ENCODE measurements at regions not wholly inside any gene's neighbourhood (a gene's known extent, or its start where the extent isn't known, plus 50 kb on each side); places are given as distances from the start of the nearest gene placed in this dataset.

DNA sequence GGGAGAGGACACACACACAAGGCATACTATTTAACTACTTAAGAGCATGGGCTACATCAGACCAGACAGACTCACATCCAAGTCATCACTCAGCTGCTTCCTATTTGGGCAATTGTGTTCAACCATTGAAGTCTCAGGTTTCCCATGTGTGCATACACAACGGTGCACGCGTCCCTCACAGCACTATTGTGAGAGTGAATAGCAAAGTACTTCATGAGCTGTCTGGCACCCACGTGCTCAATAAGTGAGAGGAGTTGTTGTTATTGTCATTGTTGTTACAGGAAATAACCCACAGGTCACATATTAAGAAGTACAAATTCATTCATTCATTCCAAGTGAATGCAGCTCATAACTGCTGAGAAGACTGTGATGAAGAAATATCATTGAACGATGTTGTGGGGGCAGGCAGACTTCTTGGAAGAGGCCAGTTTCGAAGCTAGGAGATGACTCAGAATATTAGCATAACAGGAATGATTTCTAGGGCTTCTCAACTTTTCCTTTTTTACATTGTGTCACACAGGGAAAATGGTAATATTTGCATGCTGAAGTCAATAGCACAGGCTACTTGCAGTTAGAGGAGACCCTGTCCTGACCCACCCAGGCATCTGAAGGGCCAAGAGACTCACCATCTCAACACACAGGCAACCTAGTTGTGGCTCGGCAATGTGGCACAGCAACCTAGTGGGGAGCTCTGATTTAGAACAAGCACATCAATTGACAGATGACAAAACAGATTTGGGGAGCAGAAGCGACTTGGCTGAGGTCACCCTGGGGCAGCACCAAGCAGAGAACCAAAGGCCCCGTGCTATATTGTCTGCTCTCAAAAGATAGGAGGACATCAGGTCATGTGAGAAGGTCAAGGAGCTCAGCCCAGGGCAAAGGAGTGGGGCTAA is 606.0 kb downstream of the BUD13 start:
- H3K9me2 ChIP-seq (replicated peaks; ENCODE audit: control insufficient read depth, low read length): no peaks in the 10 kb centered on the region
- no peaks in the 10 kb centered on the region for H3F3A ChIP-seq (ENCODE audit: control insufficient read depth, insufficient read depth)
- no peaks in the 10 kb centered on the region for H3K9me3 ChIP-seq (ENCODE audit: control insufficient read depth, insufficient read depth, low read length)
- no peak overlapping the region for H3K4me2 ChIP-seq (ENCODE audit: low read length)
- TF ChIP-seq EZH2phosphoT487 (IDR thresholded peaks at IDR 0.05; ENCODE audit: borderline replicate concordance, low read length): no peak
- TF ChIP-seq, protein P1, sequence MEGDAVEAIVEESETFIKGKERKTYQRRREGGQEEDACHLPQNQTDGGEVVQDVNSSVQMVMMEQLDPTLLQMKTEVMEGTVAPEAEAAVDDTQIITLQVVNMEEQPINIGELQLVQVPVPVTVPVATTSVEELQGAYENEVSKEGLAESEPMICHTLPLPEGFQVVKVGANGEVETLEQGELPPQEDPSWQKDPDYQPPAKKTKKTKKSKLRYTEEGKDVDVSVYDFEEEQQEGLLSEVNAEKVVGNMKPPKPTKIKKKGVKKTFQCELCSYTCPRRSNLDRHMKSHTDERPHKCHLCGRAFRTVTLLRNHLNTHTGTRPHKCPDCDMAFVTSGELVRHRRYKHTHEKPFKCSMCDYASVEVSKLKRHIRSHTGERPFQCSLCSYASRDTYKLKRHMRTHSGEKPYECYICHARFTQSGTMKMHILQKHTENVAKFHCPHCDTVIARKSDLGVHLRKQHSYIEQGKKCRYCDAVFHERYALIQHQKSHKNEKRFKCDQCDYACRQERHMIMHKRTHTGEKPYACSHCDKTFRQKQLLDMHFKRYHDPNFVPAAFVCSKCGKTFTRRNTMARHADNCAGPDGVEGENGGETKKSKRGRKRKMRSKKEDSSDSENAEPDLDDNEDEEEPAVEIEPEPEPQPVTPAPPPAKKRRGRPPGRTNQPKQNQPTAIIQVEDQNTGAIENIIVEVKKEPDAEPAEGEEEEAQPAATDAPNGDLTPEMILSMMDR (IDR thresholded peaks at IDR 0.05; ENCODE audit: low read depth, low read length, poor library complexity, severe bottlenecking): no peak
- H3K4me1 ChIP-seq (ENCODE audit: control insufficient read depth, low read length): no peaks in the 10 kb centered on the region
- H3K27me3 ChIP-seq (ENCODE audit: control insufficient read depth, low read length): peaks cover 12% of the 10 kb centered on the region
- H3K79me2 ChIP-seq (ENCODE audit: control insufficient read depth, low read length): no peaks in the 10 kb centered on the region
- no peak overlapping the region for H3K4me3 ChIP-seq (ENCODE audit: low read length)
- H4K20me1 ChIP-seq (ENCODE audit: control insufficient read depth, insufficient read depth, low read depth, low read length): no peaks in the 10 kb centered on the region
- H3K36me3 ChIP-seq (ENCODE audit: control insufficient read depth, low read length): no peaks in the 10 kb centered on the region
- H3K27ac ChIP-seq (ENCODE audit: low read depth, low read length): no peak overlapping the region

DNA sequence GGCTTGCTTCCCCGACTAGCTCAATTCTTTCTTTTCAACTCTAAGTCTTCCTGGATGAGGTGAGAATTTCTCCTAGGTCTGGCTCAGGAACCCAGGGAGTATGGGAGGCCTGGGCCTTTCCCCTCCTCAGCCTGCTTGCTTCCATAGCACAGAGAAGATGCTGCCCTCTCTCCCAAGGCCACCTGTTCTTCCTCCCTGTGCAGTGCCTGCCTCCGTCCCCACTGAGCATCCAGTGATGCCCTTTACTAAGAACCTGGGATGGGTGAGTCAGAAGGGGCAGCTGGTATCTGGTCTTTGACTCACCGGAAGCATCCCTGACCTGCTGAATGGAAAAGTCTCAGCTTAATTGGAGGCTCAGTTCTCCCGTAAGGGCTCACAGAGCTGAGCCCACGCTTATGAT is 607.9 kb downstream of the BUD13 start:
- no peaks in the 10 kb centered on the region for H3F3A ChIP-seq (ENCODE audit: control insufficient read depth, insufficient read depth)
- no peaks in the 10 kb centered on the region for H3K79me2 ChIP-seq (ENCODE audit: control insufficient read depth, low read length)
- no peaks in the 10 kb centered on the region for H4K20me1 ChIP-seq (ENCODE audit: control insufficient read depth, insufficient read depth, low read depth, low read length)
- H3K9me3 ChIP-seq (ENCODE audit: control insufficient read depth, insufficient read depth, low read length): no peaks in the 10 kb centered on the region
- H3K36me3 ChIP-seq (ENCODE audit: control insufficient read depth, low read length): no peaks in the 10 kb centered on the region
- TF ChIP-seq EZH2phosphoT487 (IDR thresholded peaks at IDR 0.05; ENCODE audit: borderline replicate concordance, low read length): no peak
- TF ChIP-seq, protein P1 (IDR thresholded peaks at IDR 0.05; ENCODE audit: low read depth, low read length, poor library complexity, severe bottlenecking): no peak
- no peaks in the 10 kb centered on the region for H3K9me2 ChIP-seq (replicated peaks; ENCODE audit: control insufficient read depth, low read length)
- H3K4me2 ChIP-seq (ENCODE audit: low read length): no peak overlapping the region
- no peak overlapping the region for H3K4me3 ChIP-seq (ENCODE audit: low read length)
- H3K27ac ChIP-seq (ENCODE audit: low read depth, low read length): no peak overlapping the region
- H3K4me1 ChIP-seq (ENCODE audit: control insufficient read depth, low read length): no peaks in the 10 kb centered on the region
- H3K27me3 ChIP-seq (ENCODE audit: control insufficient read depth, low read length): peaks cover 12% of the 10 kb centered on the region

DNA sequence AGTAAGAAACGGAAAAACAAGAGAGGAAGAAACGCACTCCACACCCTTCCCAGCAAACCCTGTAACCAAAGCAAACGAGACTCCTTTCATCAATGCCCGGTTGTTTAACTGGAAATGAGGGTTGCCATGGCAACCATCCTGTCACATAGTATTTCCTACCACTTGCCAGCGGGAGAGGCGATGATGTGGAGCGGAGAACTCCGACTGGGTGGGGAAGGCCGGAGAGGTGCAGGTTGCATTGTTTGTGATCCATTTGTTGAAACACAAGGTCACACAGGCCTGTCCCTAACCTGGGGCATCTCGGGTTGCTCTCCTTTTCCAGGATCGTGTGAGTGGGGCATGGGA is 609.9 kb downstream of the BUD13 start:
- Histone ChIP-seq H3K4me2 (ENCODE audit: low read length) (no peak overlapping the region), H3K79me2 (ENCODE audit: control insufficient read depth, low read length) (no peaks in the 10 kb centered on the region), H3K4me1 (ENCODE audit: control insufficient read depth, low read length) (no peaks in the 10 kb centered on the region), H3K9me3 (ENCODE audit: control insufficient read depth, insufficient read depth, low read length) (no peaks in the 10 kb centered on the region; the same call in 1 of the 2 replicates), H3K9me2 (replicated peaks; ENCODE audit: control insufficient read depth, low read length) (no peaks in the 10 kb centered on the region), H3K4me3 (ENCODE audit: low read length) (no peak overlapping the region), H4K20me1 (ENCODE audit: control insufficient read depth, insufficient read depth, low read depth, low read length) (no peaks in the 10 kb centered on the region), H3F3A (ENCODE audit: control insufficient read depth, insufficient read depth) (no peaks in the 10 kb centered on the region), H3K27me3 (ENCODE audit: control insufficient read depth, low read length) (peaks cover 12% of the 10 kb centered on the region), H3K36me3 (ENCODE audit: control insufficient read depth, low read length) (no peaks in the 10 kb centered on the region), H3K27ac (ENCODE audit: low read depth, low read length) (no peak overlapping the region)
- TF ChIP-seq, protein P1 (IDR thresholded peaks at IDR 0.05; ENCODE audit: low read depth, low read length, poor library complexity, severe bottlenecking): no peak
- no peak for TF ChIP-seq EZH2phosphoT487 (IDR thresholded peaks at IDR 0.05; ENCODE audit: borderline replicate concordance, low read length)

Measured in DOHH2 (cell line).